GM10266 (cell line): ENCODE measurements at regions not wholly inside any gene's neighbourhood (a gene's known extent, or its start where the extent isn't known, plus 50 kb on each side); places are given as distances from the start of the nearest gene placed in this dataset.
"Not testable (repeated sequence)": the region's sequence is repeated elsewhere in the genome, so short reads cannot be mapped to it uniquely, and the experiment has no call there.

Experiments used
- DNase-seq: peaks from one replicate; pipeline ENCODE4 v3.0.0; 2012; ENCODE audit errors: extremely low spot score
- TF ChIP-seq, protein P1 (sequence below): IDR thresholded peaks from 2 replicates; pipeline ENCODE4 v1.5.1; 2012; ENCODE audit warnings: mild to moderate bottlenecking, low read depth; ENCODE audit not compliant: control insufficient read depth, insufficient read depth; ENCODE audit errors: missing control alignments

DNA sequence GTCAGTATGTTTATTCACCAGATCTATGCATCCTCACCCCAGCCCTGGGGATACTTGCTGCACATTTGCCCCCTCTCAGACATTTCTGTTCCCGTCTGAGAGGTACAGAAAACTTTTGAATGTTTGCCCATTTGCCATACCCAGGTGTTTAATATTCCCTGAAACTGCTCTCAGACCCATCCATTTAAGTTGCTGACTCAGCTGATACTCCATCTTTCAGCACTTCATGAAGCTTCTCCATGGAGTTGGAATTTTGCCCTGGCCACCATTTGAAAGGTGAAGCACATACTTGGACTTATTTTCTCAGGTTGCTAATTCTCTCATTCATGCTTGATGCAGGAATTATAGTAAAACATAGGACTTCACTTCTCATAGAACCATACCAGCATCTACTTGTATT lies 203.9 kb upstream of the OR13F1 start:
- TF ChIP-seq, protein P1, sequence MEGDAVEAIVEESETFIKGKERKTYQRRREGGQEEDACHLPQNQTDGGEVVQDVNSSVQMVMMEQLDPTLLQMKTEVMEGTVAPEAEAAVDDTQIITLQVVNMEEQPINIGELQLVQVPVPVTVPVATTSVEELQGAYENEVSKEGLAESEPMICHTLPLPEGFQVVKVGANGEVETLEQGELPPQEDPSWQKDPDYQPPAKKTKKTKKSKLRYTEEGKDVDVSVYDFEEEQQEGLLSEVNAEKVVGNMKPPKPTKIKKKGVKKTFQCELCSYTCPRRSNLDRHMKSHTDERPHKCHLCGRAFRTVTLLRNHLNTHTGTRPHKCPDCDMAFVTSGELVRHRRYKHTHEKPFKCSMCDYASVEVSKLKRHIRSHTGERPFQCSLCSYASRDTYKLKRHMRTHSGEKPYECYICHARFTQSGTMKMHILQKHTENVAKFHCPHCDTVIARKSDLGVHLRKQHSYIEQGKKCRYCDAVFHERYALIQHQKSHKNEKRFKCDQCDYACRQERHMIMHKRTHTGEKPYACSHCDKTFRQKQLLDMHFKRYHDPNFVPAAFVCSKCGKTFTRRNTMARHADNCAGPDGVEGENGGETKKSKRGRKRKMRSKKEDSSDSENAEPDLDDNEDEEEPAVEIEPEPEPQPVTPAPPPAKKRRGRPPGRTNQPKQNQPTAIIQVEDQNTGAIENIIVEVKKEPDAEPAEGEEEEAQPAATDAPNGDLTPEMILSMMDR = no peak
- DNase-seq = no peak

DNA sequence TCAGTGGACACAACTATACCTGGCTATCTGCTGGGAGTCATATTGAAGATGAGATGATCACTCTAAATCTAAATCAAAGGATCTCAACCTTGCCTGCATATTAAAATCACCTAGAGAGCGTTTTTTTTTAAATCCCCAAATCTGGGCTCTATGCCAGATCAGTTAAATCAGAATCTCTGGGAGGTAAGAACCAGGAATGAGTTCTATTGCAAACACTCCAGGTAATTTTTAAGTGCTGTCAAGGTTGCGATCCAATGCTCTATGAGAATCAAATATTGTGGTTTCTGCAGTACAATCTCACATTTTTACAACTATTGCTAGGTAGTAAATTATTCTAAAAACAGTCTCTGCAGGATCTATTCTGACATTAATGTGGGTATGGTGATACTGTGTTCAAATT lies 202.3 kb upstream of the OR13F1 start:
- DNase-seq = no peak

DNA sequence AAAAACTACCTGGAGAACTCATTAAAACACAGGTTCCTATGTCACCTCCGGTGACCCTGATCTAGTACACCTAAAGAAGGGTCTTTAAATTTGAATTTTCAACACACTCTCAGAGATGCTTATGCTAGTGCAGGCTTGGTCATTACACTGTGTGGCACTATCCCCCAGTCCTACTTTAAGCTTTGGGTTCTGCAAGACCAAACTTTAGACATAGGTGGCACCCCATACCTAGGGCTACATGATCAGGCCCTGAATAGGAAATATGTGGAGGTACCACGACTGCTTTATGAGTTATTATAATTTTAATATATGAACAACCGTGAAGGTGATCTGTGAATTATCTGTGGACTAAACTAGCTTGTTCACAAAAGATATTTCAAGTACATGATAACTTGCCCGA lies 201.3 kb upstream of the OR13F1 start:
- TF ChIP-seq, protein P1 = no peak
- DNase-seq = no peak

More for the DNA sequence above, 202.3 kb upstream of the OR13F1 start:
- TF ChIP-seq, protein P1 = no peak

DNA sequence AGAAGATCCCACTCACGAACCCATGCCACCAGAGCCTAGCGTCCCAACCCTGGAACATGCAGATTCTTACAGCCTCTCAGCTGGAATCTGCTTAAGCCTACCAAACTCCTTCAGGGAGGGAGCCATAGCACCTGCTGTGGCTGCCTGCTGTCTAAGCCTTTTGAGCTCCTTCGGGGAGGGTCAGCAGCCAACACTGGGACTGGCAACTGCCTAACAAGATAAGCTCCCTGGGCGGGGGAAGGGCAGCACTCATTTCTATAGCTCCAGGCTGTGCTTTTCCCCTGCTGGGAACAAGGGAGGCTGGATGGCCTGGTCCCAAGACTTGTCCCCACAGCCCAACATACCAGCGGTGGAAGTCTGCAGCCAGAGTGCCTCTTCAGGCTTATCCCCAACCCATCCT lies 199.1 kb upstream of the OR13F1 start:
- TF ChIP-seq, protein P1 = no peak
- no peak for DNase-seq

DNA sequence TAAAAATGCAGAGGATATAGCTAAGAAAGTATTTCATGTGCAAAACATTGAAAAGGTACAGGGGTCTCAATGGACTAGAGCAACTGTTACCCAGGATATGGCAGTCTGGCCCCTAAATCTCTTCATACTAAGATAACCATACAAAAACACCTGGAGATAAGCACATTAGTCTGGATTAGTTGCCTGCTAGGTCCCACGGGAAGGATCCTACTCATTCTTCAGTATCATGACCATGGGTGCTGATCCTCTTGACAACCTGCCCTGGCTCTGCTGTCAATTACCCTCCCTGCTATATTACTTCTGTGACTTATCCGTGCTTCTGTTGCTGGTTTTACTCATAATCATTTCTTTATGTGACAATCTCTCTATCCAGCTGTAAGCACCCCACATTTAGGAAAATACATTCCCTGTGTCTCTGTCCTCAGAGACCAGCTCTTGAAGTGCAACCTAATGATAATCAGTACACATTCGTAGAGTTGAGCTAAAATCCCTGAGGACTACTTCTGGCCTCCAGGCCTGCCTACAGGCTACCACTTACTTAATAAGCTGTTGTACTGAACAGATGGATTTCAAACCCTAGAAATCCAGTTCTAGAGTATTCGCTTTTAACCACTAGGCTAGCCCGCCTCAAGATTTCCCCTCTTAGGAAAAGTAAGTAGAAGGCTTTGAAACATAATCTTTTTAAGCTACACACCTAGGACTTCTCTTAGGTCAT lies 190.5 kb upstream of the OR13F1 start:
- TF ChIP-seq, protein P1 = no peak
- no peak for DNase-seq

DNA sequence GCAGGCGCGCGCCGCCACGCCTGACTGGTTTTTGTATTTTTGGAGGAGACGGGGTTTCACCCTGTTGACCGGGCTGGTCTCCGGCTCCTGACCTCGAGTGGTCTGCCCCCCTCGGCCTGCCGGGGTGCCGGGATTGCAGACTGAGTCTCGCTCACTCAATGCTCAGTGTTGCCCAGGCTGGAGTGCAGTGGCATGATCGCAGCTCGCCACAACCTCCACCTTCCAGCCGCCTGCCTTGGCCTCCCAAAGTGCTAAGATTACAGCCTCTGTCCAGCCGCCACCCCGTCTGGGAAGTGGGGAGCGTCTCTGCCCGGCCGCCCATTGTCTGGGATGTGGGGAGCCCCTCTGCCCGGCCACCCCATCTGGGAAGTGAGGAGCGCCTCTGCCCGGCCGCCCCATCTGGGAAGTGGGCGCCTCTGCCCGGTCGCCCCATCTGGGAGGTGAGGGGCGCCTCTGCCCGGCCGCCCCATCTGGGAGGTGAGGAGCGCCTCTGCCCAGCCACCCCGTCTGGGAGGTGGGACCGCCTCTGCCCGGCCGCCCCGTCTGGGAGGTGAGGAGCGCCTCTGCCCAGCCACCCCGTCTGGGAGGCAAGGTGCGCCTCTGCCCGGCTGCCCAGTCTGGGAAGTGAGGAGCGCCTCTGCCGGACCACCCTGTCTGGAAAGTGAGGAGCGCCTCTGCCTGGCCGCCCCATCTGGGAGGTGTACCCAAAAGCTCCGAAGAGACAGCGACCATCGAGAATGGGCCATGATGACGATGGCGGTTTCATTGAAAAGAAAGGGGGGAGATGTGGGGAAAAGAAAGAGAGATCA lies 187.7 kb upstream of the OR13F1 start:
- not testable (repeated sequence) for DNase-seq

DNA sequence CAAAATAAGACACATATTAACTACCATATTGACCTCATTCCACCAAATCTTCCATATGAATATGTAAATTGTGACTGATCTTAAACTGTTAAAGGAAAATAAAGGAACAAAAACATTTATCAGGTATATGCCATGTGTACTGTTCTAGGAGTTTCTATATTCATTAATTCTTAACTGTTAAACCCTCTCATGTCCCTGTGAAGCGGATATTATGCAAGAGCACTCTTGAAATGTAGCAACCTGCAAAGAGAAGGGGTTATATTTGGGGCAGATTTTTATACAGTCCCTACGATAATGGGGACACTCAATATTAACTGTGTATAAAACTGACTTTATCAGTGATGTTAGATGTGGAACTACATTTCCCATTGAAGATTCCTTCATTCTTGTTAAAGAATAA lies 184.9 kb upstream of the OR13F1 start:
- DNase-seq = no peak
- TF ChIP-seq, protein P1 = no peak
